ENCODE measurements at regions not wholly inside any gene's neighbourhood (a gene's known extent, or its start where the extent isn't known, plus 50 kb on each side); places are given as distances from the start of the nearest gene placed in this dataset.

DNA sequence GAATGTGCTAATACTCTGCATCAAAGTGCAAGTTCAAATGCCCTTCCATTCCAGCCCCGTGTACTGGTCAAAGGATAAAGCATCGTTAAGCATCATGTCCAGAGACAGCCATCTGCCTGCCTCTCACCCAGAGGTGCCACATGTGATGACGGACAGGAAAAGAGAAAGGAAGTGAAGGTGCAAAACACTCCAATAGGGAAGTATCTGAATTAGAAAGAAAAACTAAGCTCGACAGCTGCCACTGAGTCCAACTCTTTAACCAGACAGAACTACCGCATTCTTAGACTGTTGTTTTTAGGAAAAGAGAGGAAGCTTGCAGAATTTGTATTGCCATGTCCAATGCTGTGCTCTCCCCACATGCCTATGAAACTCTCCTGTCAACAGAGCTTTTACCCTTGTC, 465.0 kb upstream of the SOX5 start:
- no peak for DNase-seq (ENCODE audit: low spot score)

DNA sequence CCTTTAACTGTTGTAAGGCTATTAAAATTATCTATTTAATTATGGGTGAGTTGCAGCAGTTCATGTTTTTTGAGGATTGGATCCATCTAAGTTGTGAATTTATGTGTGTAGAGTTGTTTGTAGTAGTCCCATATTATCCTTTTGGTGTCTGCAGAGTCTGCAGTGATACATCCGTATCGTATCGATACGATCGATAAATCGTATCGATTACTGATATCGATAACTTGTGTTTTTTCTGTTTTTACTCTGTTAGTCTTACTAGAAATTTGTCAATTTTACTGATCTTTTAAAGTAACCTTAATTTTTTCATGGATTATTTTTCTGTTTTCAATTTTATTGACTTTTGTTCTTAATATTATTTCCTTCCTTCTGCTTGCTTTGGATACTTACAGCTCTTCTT, 462.5 kb upstream of the SOX5 start:
- no peak for DNase-seq (ENCODE audit: low spot score)

DNA sequence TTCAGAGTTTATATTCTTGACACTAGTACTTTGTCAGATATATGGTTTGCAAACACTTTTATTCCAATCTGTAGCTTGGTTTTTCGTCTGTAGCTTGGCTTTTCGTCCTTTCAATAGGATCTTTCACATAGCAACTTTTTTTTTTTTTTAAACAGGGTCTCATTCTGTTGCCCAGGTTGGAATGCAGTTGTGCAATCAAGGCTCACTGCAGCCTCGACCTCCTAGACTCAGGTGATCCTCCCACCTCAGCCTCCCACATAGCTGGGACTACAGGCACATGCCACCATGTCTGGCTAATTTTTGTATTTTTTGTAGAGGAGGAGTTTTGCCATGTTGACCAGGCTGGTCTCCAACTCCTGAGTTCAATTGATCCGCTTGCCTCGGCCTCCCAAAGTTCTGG, 460.4 kb upstream of the SOX5 start:
- no peak for DNase-seq (ENCODE audit: low spot score)

DNA sequence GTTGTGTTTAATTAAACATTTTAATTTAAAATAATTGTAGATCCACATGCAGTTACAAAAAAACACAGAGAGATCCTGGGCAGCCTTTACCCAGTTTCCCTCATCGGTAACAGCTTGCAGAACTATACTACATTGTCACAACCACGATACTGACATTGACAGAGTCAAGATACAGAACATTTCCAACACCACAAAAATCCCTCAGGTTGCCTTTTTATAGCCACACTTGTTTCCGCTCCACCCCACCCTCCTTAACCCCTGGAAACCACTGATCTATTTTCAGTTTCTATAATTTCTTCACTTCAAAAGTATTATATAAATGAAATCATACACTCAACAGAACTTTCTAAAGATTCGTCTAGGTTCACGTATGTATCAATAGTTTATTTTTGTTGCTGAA, 458.8 kb upstream of the SOX5 start:
- DNase-seq (ENCODE audit: low spot score) = no peak

GRCh38 chr12:24407884-24408283, 458.4 kb upstream of the SOX5 start:
- no peak for DNase-seq (ENCODE audit: low spot score)

DNA sequence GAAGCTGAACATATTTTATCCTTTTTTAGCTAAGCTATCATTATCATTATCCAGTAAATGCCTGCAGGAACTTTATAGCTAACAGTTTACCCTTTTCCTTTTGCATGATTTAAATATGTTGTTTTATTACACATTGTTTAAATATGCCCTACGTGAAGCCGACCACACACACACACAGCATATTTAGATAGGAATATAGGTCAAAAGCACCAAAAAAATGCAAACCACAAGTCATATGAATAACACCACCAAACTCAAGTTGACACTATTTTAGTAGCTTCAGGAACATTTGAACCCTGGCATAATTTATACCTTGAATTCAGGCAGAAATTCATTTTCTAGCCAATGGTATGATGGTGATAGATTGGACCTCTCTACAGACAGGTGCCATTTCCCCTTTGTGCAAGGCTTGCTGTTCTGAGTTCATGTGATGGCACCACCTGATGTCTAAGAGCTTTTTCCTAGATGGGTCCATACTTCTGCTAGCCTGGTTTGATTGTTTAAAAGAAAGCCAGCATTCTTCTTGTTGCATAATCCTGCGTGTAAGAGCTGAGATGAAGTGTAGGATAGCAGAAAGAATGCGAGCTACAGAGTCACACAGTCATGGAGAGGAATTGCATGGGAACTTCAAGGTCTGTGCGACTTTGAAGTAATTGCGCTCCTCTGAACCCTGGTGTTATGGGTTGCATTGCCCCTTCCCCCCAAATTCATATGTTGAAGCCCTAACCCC, 454.8 kb upstream of the SOX5 start:
- DNase-seq (ENCODE audit: low spot score) = peak; percentile 9

GRCh38 chr12:24400533-24400932, 451.1 kb upstream of the SOX5 start:
- DNase-seq (ENCODE audit: low spot score) = no peak

- no peak for DNase-seq (ENCODE audit: low spot score)
Measured at GRCh38 chr12:24398605-24399004, 449.1 kb upstream of the SOX5 start.

- DNase-seq (ENCODE audit: low spot score) = no peak
Measured at GRCh38 chr12:24396224-24396623, 446.8 kb upstream of the SOX5 start.

DNA sequence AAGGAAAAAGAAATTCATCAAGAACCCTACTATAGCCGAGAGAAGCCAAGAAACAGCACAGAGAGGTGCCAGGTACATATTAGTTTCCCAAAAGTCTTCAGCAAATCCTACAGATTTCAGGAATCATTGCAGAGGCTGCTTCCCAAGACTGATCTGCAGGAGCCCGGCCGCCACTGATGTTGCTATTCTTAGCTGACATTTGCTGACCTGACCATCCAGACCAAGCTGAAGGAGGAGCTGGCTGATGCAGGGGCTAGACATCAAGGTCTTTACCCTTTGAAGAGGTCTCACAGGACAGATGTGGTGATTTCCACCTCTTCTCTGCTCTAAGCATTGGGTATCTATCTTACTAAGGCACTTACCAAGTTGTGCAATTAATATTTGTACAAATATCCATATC, 444.8 kb upstream of the SOX5 start:
- DNase-seq (ENCODE audit: low spot score) = no peak

DNA sequence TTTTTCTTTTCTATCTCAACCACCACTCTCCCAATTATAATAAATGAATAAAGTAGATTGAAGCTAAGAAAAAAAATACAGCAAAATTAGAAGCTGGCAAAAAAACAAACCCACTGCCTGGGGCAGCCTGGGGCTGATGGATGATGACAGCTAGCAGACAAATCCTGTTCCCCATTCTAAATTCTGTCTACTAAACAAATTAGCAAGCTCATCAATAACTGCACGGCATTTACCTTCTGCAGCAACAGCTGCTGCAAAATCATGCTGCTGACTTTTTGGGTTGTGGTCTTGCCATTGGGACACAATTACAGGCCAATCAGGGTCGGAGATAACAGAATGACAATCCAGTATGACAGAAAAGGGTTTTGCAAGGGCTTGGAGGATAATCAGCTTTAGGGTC, 443.6 kb upstream of the SOX5 start:
- DNase-seq (ENCODE audit: low spot score) = no peak

- no peak for DNase-seq (ENCODE audit: low spot score)
Measured at GRCh38 chr12:24389394-24389793, 439.9 kb upstream of the SOX5 start.

DNA sequence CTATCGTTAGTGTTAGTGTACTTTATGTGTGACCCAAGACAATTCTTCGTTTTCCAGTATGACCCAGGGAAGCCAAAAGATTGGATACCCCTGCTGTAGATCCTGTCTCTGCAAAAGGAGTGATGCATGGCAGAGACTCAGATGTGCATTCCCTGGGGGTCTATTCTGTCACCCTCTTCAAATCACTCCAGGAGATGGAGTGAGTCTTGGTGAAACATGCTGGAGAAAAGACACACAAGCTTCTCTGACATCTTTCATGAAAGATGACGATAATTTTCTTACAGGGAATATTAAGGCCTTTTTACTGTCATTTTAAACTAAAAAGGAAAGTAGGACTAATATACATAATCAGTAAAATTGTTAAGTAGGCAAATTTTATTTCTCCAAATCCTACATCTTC, 437.9 kb upstream of the SOX5 start:
- DNase-seq (ENCODE audit: low spot score) = no peak

- DNase-seq (ENCODE audit: low spot score) = no peak
Measured at GRCh38 chr12:24386836-24387235, 437.4 kb upstream of the SOX5 start.

DNA sequence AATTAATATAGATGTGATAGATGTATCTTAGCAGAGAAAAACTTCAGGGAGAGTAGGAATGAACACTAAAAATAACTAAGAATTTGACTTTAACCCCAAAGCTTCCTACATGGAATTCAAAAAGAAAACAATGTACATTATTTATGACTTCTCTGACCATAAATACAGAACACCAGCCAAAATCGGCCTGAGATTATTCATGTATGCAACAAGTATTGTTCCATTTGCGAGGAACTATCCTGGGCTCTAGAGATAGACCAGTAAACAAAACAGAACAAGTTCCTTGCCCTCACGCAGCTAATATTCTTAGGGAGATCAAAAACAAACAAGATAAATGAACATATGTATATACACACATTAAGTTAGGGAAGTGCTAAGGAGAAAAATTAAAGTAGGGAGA, 432.3 kb upstream of the SOX5 start:
- no peak for DNase-seq (ENCODE audit: low spot score)

DNA sequence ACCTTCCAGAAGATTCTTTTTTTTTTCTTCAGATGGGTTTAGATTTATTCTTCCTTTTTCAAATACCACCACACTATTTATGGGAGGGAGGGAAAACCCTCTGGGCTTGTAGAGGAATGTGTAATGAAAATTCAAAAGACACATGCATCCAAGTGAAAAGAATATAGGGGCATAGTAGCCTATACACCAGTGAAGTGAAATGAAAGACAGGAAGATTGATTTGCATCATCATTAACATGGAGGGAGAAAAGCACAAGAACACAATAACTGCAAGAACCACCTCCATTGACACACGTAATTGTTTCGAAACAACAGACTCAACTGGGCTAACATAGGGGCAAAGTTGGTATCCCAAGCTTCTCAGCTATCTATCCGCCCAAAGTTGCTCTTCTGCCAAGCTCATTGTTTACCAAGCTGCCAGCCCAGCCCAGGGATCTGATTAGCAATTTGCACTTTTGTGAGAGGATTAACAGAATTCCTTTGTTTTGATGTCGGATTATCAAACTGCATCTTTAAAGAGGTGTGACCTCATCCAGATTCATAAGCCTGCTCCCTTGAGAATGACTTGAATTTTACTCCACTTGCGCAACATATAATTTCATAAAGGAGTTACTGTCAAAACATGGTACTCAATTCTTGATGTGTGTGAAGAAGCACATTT, 430.5 kb upstream of the SOX5 start:
- DNase-seq (ENCODE audit: low spot score) = no peak

- DNase-seq (ENCODE audit: low spot score) = no peak
Measured at GRCh38 chr12:24379433-24379832, 430.0 kb upstream of the SOX5 start.

GRCh38 chr12:24378548-24379407, 429.3 kb upstream of the SOX5 start:
- peak; percentile 37 for DNase-seq (ENCODE audit: low spot score)

GRCh38 chr12:24374452-24374851, 425.0 kb upstream of the SOX5 start:
- DNase-seq (ENCODE audit: low spot score) = no peak

- no peak for DNase-seq (ENCODE audit: low spot score)
Measured at GRCh38 chr12:24373004-24373403, 423.5 kb upstream of the SOX5 start.

DNA sequence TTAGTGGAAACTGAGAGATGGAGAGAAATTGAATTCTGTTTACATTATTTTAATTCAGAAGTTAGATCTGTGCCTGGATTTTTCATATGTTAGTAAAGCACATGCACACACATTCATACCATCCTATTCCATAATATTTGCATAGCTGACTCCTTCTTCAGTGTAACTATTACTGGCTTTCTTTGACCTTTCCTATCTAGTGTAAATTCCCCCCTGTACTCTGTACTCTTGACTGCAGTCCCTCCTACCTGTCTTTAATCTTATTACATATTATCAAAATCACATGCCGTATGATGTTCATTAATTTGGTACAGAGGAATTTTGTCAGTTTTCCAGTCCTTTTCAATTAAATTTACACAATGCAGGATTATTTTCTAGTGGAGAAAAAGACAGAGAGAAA, 417.0 kb upstream of the SOX5 start:
- DNase-seq (ENCODE audit: low spot score) = no peak

GRCh38 chr12:24364921-24365320, 415.5 kb upstream of the SOX5 start:
- DNase-seq (ENCODE audit: low spot score) = no peak

DNA sequence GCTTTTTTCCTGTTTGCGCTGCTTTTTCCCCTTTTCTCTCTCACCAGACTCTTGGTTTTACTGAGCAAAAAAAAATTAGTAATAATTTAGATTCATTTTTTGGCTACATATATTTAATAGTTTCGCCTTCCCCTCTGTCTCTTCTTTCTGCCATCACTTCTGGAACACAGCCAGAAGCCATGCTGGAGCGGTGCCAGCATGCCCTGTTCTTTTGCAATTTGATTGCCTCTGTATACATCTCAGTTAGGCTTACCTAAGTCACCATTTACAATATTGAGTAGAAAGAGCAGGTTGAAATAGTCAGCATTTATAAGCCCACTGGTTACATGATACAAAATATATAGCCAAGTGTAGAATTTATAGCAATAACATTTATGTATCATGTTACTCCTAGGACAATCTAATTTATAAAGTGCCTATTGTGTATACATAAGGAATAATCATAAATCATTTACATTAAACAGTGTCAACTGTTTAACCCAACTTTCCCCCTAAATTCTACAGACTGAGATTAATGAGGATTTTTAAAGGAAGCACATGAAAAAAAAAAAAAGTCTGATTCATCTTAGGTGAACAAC, 413.8 kb upstream of the SOX5 start:
- DNase-seq (ENCODE audit: low spot score) = no peak
